ENCODE measurements at regions not wholly inside any gene's neighbourhood (a gene's known extent, or its start where the extent isn't known, plus 50 kb on each side); places are given as distances from the start of the nearest gene placed in this dataset.

- no peak for DNase-seq
Measured at GRCh38 chr1:244196571-244197285, 145.6 kb downstream of the ZBTB18 start.

- DNase-seq, result no peak
Measured at GRCh38 chr1:244197851-244198375, 146.8 kb downstream of the ZBTB18 start.

DNA sequence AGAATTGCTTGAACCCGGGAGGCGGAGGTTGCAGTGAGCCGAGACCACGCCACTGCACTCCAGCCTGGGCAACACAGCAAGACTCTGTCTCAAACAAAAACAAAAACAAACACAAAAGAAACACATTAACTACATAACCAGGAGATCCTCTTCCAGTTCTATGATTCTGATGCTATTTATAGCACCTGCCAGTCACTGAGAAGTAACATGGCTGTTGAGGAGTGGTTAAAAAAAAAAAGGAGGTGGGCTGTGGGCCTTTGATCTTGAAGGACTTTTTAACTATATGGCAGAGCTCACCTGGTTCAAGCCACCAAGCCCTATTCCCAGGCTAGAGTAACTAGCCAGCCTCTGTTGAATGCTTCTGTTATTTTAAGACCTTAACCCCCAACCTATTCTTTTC lies 148.8 kb downstream of the ZBTB18 start:
- no peak for DNase-seq

DNA sequence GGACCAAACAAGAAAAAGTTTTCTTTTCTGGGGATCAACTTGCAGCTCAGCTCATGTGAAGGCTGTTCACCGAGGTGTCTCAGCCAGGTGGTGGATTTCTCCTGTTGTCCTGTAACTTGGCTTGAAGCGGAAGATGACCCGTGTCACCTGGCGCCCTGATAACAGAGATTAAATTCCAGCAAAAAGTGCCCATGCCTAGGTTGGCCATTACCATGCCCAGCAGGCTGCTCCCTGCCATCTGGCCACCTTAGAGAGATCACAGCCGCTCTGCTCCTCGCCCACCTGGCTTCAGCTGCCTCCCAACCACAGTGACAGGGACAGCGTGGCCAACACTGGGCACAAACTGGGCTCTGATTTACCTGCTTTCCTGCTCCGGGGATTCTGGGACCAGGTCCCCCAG lies 149.5 kb downstream of the ZBTB18 start:
- DNase-seq, result no peak

GRCh38 chr1:244201750-244202149 lies 150.7 kb downstream of the ZBTB18 start:
- no peak for DNase-seq

GRCh38 chr1:244204004-244204403 lies 152.9 kb downstream of the ZBTB18 start:
- DNase-seq, result no peak

DNA sequence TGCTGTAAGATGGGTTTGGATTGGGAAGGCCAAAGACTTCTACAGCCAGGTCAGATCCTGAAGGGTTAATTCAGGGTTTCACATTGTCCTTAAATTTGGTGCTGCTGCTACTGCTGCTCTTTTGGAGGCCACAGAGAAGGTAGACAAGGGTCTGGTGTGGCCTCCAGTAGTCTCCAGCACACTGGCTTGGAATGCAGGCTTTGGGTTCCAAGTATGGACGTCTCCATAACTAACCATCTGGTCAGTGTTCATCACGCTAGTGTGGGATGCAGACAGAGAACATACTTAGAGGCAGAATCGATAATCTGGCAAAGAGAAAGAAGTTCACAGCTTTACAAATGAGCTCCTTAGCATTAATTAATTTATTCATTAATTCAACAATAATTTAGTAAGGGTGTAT lies 154.1 kb downstream of the ZBTB18 start:
- peak; percentile 17 for DNase-seq

- DNase-seq, result no peak
Measured at GRCh38 chr1:244205906-244206305, 154.8 kb downstream of the ZBTB18 start.

GRCh38 chr1:244207042-244207934 lies 156.2 kb downstream of the ZBTB18 start:
- DNase-seq, result no peak

DNA sequence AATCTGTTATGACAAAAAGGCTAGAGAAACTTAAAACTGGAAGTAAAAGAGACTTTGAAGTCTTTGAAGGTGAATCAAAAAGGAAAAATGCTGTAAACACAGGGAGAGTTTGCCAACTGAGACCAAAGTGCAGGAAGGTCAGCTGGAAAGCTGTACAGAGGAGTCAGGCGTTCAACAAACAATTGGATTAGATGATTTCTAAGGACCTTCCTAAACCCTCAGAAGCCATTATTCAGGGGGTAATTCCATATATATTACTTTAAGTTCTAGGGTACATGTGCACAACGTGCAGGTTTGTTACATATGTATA lies 156.8 kb downstream of the ZBTB18 start:
- DNase-seq, result no peak

GRCh38 chr1:244209955-244210354 lies 158.9 kb downstream of the ZBTB18 start:
- no peak for DNase-seq

GRCh38 chr1:244210884-244211558 lies 159.9 kb downstream of the ZBTB18 start:
- DNase-seq, result no peak

DNA sequence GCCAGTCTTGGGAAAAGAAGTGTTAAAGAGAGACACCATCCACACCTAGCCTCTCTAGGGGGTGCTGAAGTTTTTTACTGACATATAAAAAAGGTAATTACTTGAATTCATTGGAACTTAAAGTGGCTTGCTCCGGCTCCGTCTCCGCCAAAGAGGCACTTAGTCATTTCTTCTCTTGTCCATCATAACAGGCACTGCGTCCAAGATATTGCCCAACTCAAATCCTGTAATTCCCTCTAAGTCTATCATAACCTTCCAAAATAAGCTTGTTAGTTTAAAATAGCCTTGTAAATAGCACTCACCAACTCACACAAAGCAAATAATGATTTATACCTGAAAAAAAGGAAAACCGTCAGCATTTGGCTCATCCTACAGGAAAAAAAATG lies 160.5 kb downstream of the ZBTB18 start:
- DNase-seq, result no peak

DNA sequence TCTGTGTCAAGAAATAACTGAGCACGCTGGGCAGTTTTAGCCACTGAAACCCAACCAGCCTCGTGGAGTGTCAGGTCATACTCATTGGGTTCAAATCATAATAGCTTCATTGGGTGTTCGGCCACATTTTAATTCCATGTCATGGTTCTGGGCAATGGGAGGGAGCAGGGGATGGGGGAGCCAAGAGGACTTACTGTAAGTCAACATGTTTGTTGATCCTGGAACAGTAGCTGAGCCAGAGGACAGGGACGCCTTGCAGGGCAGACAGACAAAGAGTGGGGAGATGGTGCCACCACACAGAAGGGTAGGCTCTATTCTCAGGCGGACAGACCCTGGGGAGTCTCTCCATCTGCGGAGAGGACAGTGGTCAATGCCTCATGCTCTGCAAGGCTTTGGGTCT lies 161.1 kb downstream of the ZBTB18 start:
- no peak for DNase-seq

- DNase-seq, result no peak
Measured at GRCh38 chr1:244212797-244213475, 161.9 kb downstream of the ZBTB18 start.

- DNase-seq, result peak; percentile 97
Measured at GRCh38 chr1:244214009-244214967, 163.2 kb downstream of the ZBTB18 start.

GRCh38 chr1:244216836-244217235 lies 165.8 kb downstream of the ZBTB18 start:
- no peak for DNase-seq

- no peak for DNase-seq
Measured at GRCh38 chr1:244217711-244218110, 166.6 kb downstream of the ZBTB18 start.

DNA sequence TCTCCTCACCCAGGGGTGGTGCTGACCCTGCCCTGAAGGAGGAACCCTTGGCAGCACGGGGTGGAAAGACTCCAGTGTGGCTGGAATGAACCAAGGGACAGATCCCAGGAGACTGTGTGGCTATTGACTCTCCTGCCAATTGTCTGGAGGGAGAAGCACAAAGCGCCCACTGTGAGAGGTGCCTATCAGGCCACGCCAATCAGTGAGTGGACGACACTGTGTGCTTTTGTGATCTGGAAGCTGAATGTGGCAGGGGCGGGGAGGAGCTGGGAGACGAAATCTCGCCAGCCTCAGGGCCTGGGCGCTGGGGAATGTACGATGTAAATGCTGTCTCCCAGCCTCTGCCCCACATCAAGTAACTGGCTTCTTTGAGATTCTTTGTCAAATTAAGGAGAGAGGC lies 167.1 kb downstream of the ZBTB18 start:
- no peak for DNase-seq

DNA sequence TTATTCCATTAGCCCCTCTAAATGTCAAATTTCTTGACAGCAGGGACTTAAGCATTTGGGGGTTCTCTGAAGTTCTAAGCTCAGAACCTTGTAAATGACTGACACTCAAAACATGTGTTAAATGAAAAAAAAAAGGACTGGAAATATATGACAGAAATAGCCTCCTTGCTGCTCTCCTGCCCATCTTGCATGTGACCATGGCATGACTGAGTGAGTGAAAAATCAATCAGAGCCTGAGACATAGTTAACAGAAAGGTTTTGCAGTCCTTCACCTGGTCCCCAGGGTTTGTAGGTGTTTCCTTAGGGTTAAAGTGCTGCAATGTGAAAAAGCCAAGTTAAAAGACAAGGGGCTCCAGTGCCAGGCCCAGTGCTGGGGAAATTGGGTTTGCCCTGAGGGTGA lies 168.1 kb downstream of the ZBTB18 start:
- no peak for DNase-seq

DNA sequence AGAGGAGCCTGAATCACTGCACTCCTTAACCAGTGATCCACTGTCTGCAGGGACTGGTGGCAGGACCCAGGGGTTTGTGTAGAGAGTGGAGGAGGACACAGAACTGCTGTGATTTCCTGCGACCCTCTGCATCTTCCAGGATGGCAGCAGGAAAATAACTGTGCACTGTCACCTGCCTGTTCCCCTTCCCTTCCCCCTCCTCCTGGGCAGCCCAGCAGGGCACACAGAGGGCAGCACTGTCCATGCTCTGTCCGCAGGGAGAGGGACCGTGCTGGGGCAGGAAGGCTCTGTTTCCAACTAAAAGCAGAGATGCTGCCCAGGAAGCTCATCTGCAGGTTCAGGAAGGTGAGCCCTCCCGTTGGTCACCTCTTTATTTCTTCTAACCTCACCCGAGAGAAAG lies 168.7 kb downstream of the ZBTB18 start:
- DNase-seq, result no peak

DNA sequence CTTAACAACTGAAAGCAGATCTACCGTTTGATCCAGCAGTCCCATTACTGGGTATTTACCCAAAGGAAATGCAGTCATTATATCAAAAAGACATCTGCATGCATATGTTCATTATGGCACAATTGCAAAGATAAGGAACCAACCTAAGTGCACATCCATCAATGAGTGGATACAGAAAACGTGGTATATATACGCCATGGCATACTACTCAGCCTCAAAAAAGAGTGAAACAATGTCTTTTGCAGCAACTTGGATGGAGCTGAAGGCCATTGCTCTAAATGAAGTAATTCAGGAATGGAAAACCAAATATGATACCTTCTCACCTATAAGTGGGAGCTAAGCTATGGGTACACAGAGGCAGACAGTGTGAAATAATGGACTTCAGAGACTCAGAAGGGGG lies 169.3 kb downstream of the ZBTB18 start:
- no peak for DNase-seq

All from fibroblast of skin of scalp (primary cell).